Sciatic nerve (tissue), 2 donors: ENCODE measurements at regions not wholly inside any gene's neighbourhood (a gene's known extent, or its start where the extent isn't known, plus 50 kb on each side); places are given as distances from the start of the nearest gene placed in this dataset.
A peak's percentile ranks its signal among the peaks of the same experiment; 100 is the strongest.
"Not testable (repeated sequence)": the region's sequence is repeated elsewhere in the genome, so short reads cannot be mapped to it uniquely, and the experiment has no call there.

Experiments
- ATAC-seq: fragments of 200-7000 bp; cut with Tn5 transposase; one replicate; pipeline ENCODE4 v1.9.1; 2020; ENCODE audit warnings: mild to moderate bottlenecking, moderate library complexity
- DNase-seq: peaks from one replicate; pipeline ENCODE4 v3.0.0-alpha.2; 2020; ENCODE audit warnings: low spot score
- intact Hi-C: fragments of 100-400 bp; cut with DNase I; formaldehyde crosslinking; loops from one replicate; pipeline ENCODE4 v1.14.2; 2022
- donor health status: DM: no; HTN: no; CAD: no.
- donor health status: DM: no; HTN: no; CAD: no.

- intact Hi-C loops = loop anchor here (5.0 kb wide), 1 partner anchor 477 kb away; no protein-coding TSS in a partner anchor
- DNase-seq (no peak), ATAC-seq (no peak)
Measured at GRCh38 chr5:1643651-1644392, 120.1 kb upstream of the LPCAT1 start.

GRCh38 chr5:1642621-1643061, 118.9 kb upstream of the LPCAT1 start:
- intact Hi-C loops = loop anchor here (5.0 kb wide), 1 partner anchor 475 kb away; no protein-coding TSS in a partner anchor
- no peak for DNase-seq

GRCh38 chr5:1642221-1642620, 118.5 kb upstream of the LPCAT1 start:
- intact Hi-C loops = loop anchor here (5.0 kb wide), 1 partner anchor 475 kb away; no protein-coding TSS in a partner anchor
- DNase-seq (no peak), ATAC-seq (no peak)

More at GRCh38 chr5:1642621-1643061, 118.9 kb upstream of the LPCAT1 start:
- no peak for ATAC-seq

- ATAC-seq (peak; percentile 62), DNase-seq (peak; percentile 79)
- intact Hi-C loops = loop anchor here (5.0 kb wide), 1 partner anchor 474 kb away; no protein-coding TSS in a partner anchor
Measured at GRCh38 chr5:1641560-1642166, 117.9 kb upstream of the LPCAT1 start.

GRCh38 chr5:1641041-1641440, 117.3 kb upstream of the LPCAT1 start:
- no peak for DNase-seq
- intact Hi-C loops = loop anchor here (5.0 kb wide), 1 partner anchor 474 kb away; no protein-coding TSS in a partner anchor
- ATAC-seq = no peak

- no peak for ATAC-seq
- DNase-seq = no peak
- intact Hi-C loops = loop anchor here (5.0 kb wide), 1 partner anchor 473 kb away; no protein-coding TSS in a partner anchor
Measured at GRCh38 chr5:1640421-1640881, 116.7 kb upstream of the LPCAT1 start.

- ATAC-seq = no peak
Measured at GRCh38 chr5:1639757-1640156, 116.0 kb upstream of the LPCAT1 start.

GRCh38 chr5:1638658-1639400, 115.1 kb upstream of the LPCAT1 start:
- ATAC-seq (no peak), DNase-seq (no peak)
- intact Hi-C loops = no loop called here

More at GRCh38 chr5:1639757-1640156, 116.0 kb upstream of the LPCAT1 start:
- intact Hi-C loops = loop anchor here (5.0 kb wide), 1 partner anchor 472 kb away; no protein-coding TSS in a partner anchor
- no peak for DNase-seq

- no peak for DNase-seq
- no peak for ATAC-seq
- intact Hi-C loops = no loop called here
Measured at GRCh38 chr5:1637639-1638481, 114.1 kb upstream of the LPCAT1 start.

GRCh38 chr5:1636981-1637638, 113.3 kb upstream of the LPCAT1 start:
- intact Hi-C loops = no loop called here
- DNase-seq = no peak
- no peak for ATAC-seq

GRCh38 chr5:1636208-1636770, 112.5 kb upstream of the LPCAT1 start:
- ATAC-seq, intact Hi-C loops, DNase-seq: not testable (repeated sequence)

GRCh38 chr5:1635477-1635876, 111.7 kb upstream of the LPCAT1 start:
- DNase-seq, ATAC-seq, intact Hi-C loops: not testable (repeated sequence)

GRCh38 chr5:1634337-1634661, 110.5 kb upstream of the LPCAT1 start:
- no peak for DNase-seq
- intact Hi-C loops = no loop called here
- no peak for ATAC-seq

- intact Hi-C loops = no loop called here
- DNase-seq (peak; percentile 92), ATAC-seq (peak; percentile 99)
Measured at GRCh38 chr5:1633605-1634336, 110.0 kb upstream of the LPCAT1 start.

GRCh38 chr5:1631004-1631403, 107.2 kb upstream of the LPCAT1 start:
- ATAC-seq, DNase-seq, intact Hi-C loops: not testable (repeated sequence)

GRCh38 chr5:1626397-1626796, 102.6 kb upstream of the LPCAT1 start:
- ATAC-seq, DNase-seq, intact Hi-C loops: not testable (repeated sequence)

GRCh38 chr5:1619531-1619930, 95.8 kb upstream of the LPCAT1 start:
- ATAC-seq, DNase-seq, intact Hi-C loops: not testable (repeated sequence)
